C1 segment of cervical spinal cord (tissue), 14 donors: ENCODE measurements at regions not wholly inside any gene's neighbourhood (a gene's known extent, or its start where the extent isn't known, plus 50 kb on each side); places are given as distances from the start of the nearest gene placed in this dataset.

ENCODE experiments used
- DNase-seq, 14 donors: peaks; one replicate each; lab custom pipeline; 2025; lab: John Stamatoyannopoulos, UW

- no peak for DNase-seq
Measured at GRCh38 chr7:12783421-12784095, 96.1 kb downstream of the ARL4A start.

- no peak for DNase-seq
Measured at GRCh38 chr7:12785473-12785872, 98.0 kb downstream of the ARL4A start.

GRCh38 chr7:12786494-12786893, 99.1 kb downstream of the ARL4A start:
- no peak for DNase-seq

- DNase-seq = no peak
Measured at GRCh38 chr7:12788171-12788570, 100.7 kb downstream of the ARL4A start.

- DNase-seq = no peak
Measured at GRCh38 chr7:12788591-12788990, 101.2 kb downstream of the ARL4A start.

GRCh38 chr7:12794722-12795302, 107.4 kb downstream of the ARL4A start:
- no peak for DNase-seq

GRCh38 chr7:12796397-12797127, 109.1 kb downstream of the ARL4A start:
- no peak for DNase-seq

GRCh38 chr7:12800486-12800885, 113.1 kb downstream of the ARL4A start:
- no peak for DNase-seq

- DNase-seq = no peak
Measured at GRCh38 chr7:12801107-12801506, 113.7 kb downstream of the ARL4A start.

- no peak for DNase-seq
Measured at GRCh38 chr7:12802070-12802469, 114.6 kb downstream of the ARL4A start.

- DNase-seq = no peak
Measured at GRCh38 chr7:12803542-12803941, 116.1 kb downstream of the ARL4A start.

- no peak for DNase-seq
Measured at GRCh38 chr7:12805518-12805928, 118.1 kb downstream of the ARL4A start.

- DNase-seq = no peak
Measured at GRCh38 chr7:12805957-12806356, 118.5 kb downstream of the ARL4A start.

- DNase-seq = no peak
Measured at GRCh38 chr7:12809476-12809875, 122.0 kb downstream of the ARL4A start.

GRCh38 chr7:12812111-12812510, 124.7 kb downstream of the ARL4A start:
- DNase-seq = no peak

- DNase-seq = no peak
Measured at GRCh38 chr7:12814107-12814506, 126.7 kb downstream of the ARL4A start.

- DNase-seq = no peak
Measured at GRCh38 chr7:12814828-12815227, 127.4 kb downstream of the ARL4A start.

GRCh38 chr7:12815426-12815825, 128.0 kb downstream of the ARL4A start:
- no peak for DNase-seq

GRCh38 chr7:12815871-12816270, 128.4 kb downstream of the ARL4A start:
- DNase-seq = no peak

GRCh38 chr7:12820777-12821176, 133.3 kb downstream of the ARL4A start:
- no peak for DNase-seq

GRCh38 chr7:12821746-12822145, 134.3 kb downstream of the ARL4A start:
- DNase-seq = no peak

GRCh38 chr7:12826079-12826478, 138.6 kb downstream of the ARL4A start:
- no peak for DNase-seq

GRCh38 chr7:12827219-12827821, 139.9 kb downstream of the ARL4A start:
- DNase-seq = no peak
